ENCODE measurements at regions not wholly inside any gene's neighbourhood (a gene's known extent, or its start where the extent isn't known, plus 50 kb on each side); places are given as distances from the start of the nearest gene placed in this dataset.
"Not testable (repeated sequence)": the region's sequence is repeated elsewhere in the genome, so short reads cannot be mapped to it uniquely, and the experiment has no call there.

- DNase-seq, result no peak
- ATAC-seq, result no peak
Observed at GRCh38 chr7:39825401-39825980, 124.6 kb upstream of the CDK13 start.

- ATAC-seq (no peak), DNase-seq (no peak)
Observed at GRCh38 chr7:39826166-39826565, 123.9 kb upstream of the CDK13 start.

- ATAC-seq (no peak), DNase-seq (no peak)
Observed at GRCh38 chr7:39827571-39827970, 122.5 kb upstream of the CDK13 start.

- DNase-seq (no peak), ATAC-seq (no peak)
Observed at GRCh38 chr7:39829028-39829427, 121.0 kb upstream of the CDK13 start.

- no peak for DNase-seq
- ATAC-seq, result no peak
Observed at GRCh38 chr7:39832519-39833085, 117.5 kb upstream of the CDK13 start.

GRCh38 chr7:39833180-39833799 lies 116.8 kb upstream of the CDK13 start:
- DNase-seq, result peak; percentile 62
- peak; percentile 88 for ATAC-seq

- ATAC-seq, DNase-seq: not testable (repeated sequence)
Observed at GRCh38 chr7:39833865-39834634, 116.0 kb upstream of the CDK13 start.

GRCh38 chr7:39838326-39838725 lies 111.7 kb upstream of the CDK13 start:
- no peak for DNase-seq
- no peak for ATAC-seq

- no peak for ATAC-seq
Observed at GRCh38 chr7:39845006-39845405, 105.0 kb upstream of the CDK13 start.

GRCh38 chr7:39847227-39847626 lies 102.8 kb upstream of the CDK13 start:
- DNase-seq, result no peak
- no peak for ATAC-seq

More at GRCh38 chr7:39845006-39845405, 105.0 kb upstream of the CDK13 start:
- DNase-seq, result no peak

GRCh38 chr7:39851466-39852045 lies 98.5 kb upstream of the CDK13 start:
- no peak for DNase-seq
- ATAC-seq, result no peak

- ATAC-seq, result peak; percentile 97
- not testable (repeated sequence) for DNase-seq
Observed at GRCh38 chr7:39854616-39855324, 95.3 kb upstream of the CDK13 start.

GRCh38 chr7:39855325-39855674 lies 94.8 kb upstream of the CDK13 start:
- no peak for ATAC-seq
- no peak for DNase-seq

- DNase-seq, ATAC-seq: not testable (repeated sequence)
Observed at GRCh38 chr7:39863675-39864322, 86.3 kb upstream of the CDK13 start.

GRCh38 chr7:39869888-39870522 lies 80.1 kb upstream of the CDK13 start:
- DNase-seq, ATAC-seq: not testable (repeated sequence)

GRCh38 chr7:39871610-39872009 lies 78.4 kb upstream of the CDK13 start:
- not testable (repeated sequence) for DNase-seq, ATAC-seq

- DNase-seq, result no peak
Observed at GRCh38 chr7:39880556-39880955, 69.5 kb upstream of the CDK13 start.

GRCh38 chr7:39882148-39882784 lies 67.8 kb upstream of the CDK13 start:
- ATAC-seq, result no peak
- no peak for DNase-seq

More at GRCh38 chr7:39880556-39880955, 69.5 kb upstream of the CDK13 start:
- ATAC-seq, result no peak

GRCh38 chr7:39883812-39884390 lies 66.2 kb upstream of the CDK13 start:
- no peak for DNase-seq
- ATAC-seq, result no peak
